GM12892 (cell line): ENCODE measurements at regions not wholly inside any gene's neighbourhood (a gene's known extent, or its start where the extent isn't known, plus 50 kb on each side); places are given as distances from the start of the nearest gene placed in this dataset.
"Not testable (repeated sequence)": the region's sequence is repeated elsewhere in the genome, so short reads cannot be mapped to it uniquely, and the experiment has no call there.

Source experiments
- POLR2A ChIP-seq: IDR thresholded peaks from 2 replicates; pipeline ENCODE4 v1.6.1; 2011; ENCODE audit warnings: low read depth, low read length, control low read depth
- POLR2AphosphoS5 ChIP-seq: IDR thresholded peaks from 2 replicates; pipeline ENCODE4 v1.6.1; 2011; ENCODE audit warnings: low read depth, low read length, control low read depth

- not testable (repeated sequence) for TF ChIP-seq POLR2A, POLR2AphosphoS5
Measured at GRCh38 chr2:242070726-242071125, 201.2 kb downstream of the RTP5 start.
